HL-60 (cell line): ENCODE measurements at regions not wholly inside any gene's neighbourhood (a gene's known extent, or its start where the extent isn't known, plus 50 kb on each side); places are given as distances from the start of the nearest gene placed in this dataset.

Experiments used
- DNase-seq, 2 experiments: peaks; one replicate each; pipeline ENCODE4 v3.0.0-alpha.2; 2010 to 2020; ENCODE audit warnings: low read depth in 1 of 2, low spot score in 1 of 2
- H3K27ac ChIP-seq: fragments of 250-450 bp; sonication (Bioruptor Pico); replicated peaks from 2 replicates; pipeline ENCODE4 v1.5.1; 2020; ENCODE audit warnings: mild to moderate bottlenecking, moderate library complexity
- H3K27me3 ChIP-seq: fragments of 250-450 bp; sonication (Bioruptor Pico); 2 replicates; pipeline ENCODE4 v1.5.1; 2021; ENCODE audit warnings: mild to moderate bottlenecking, moderate library complexity; ENCODE audit not compliant: insufficient read depth, poor library complexity, severe bottlenecking
- H3K4me3 ChIP-seq: replicated peaks from 2 replicates; pipeline ENCODE4 v1.5.1; 2011; ENCODE audit warnings: mild to moderate bottlenecking, control low read depth, low read length; ENCODE audit not compliant: insufficient read depth
- GABPA ChIP-seq: IDR thresholded peaks from 2 replicates; pipeline ENCODE4 v1.6.1; 2012; ENCODE audit warnings: low read depth
- POLR2AphosphoS5 ChIP-seq: IDR thresholded peaks from 2 replicates; pipeline ENCODE4 v1.6.1; 2012; ENCODE audit warnings: low read depth
- SPI1 ChIP-seq: IDR thresholded peaks from 2 replicates; pipeline ENCODE4 v1.6.1; 2012; ENCODE audit warnings: low read depth, mild to moderate bottlenecking, borderline replicate concordance
- TF ChIP-seq, protein P1 (sequence below): IDR thresholded peaks from 2 replicates; pipeline ENCODE4 v1.6.1; 2012; ENCODE audit warnings: low read depth; ENCODE audit not compliant: insufficient replicate concordance
- TF ChIP-seq, protein P2 (sequence below): IDR thresholded peaks from one replicate; pipeline ENCODE4 v1.5.1; 2011; ENCODE audit warnings: low read length, control low read depth, inconsistent platforms; ENCODE audit not compliant: insufficient read depth

DNA sequence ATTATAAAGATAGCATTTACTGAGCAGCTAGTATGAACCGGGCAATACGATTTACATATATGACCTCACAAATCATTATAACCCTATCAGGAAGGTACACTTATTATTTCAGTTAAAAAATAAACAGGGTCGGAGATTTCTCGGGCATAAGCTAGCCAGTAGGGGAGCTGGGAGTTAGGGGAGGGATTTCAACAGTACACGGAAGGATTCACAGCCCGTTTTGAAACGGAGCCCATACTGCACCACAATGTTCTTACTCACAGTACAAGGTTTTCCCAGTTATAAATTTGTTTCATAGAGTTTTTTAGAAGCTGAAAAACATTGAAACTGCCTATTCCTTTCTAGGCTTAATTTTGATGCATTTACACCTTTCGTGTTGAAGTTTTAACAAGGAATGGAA, 607.1 kb downstream of the HDGFL1 start:
- no peaks in the 10 kb centered on the region for H3K27me3 ChIP-seq
- H3K27ac ChIP-seq, result no peak overlapping the region
- no peak for DNase-seq
- no peak overlapping the region for H3K4me3 ChIP-seq
- TF ChIP-seq, protein P1, sequence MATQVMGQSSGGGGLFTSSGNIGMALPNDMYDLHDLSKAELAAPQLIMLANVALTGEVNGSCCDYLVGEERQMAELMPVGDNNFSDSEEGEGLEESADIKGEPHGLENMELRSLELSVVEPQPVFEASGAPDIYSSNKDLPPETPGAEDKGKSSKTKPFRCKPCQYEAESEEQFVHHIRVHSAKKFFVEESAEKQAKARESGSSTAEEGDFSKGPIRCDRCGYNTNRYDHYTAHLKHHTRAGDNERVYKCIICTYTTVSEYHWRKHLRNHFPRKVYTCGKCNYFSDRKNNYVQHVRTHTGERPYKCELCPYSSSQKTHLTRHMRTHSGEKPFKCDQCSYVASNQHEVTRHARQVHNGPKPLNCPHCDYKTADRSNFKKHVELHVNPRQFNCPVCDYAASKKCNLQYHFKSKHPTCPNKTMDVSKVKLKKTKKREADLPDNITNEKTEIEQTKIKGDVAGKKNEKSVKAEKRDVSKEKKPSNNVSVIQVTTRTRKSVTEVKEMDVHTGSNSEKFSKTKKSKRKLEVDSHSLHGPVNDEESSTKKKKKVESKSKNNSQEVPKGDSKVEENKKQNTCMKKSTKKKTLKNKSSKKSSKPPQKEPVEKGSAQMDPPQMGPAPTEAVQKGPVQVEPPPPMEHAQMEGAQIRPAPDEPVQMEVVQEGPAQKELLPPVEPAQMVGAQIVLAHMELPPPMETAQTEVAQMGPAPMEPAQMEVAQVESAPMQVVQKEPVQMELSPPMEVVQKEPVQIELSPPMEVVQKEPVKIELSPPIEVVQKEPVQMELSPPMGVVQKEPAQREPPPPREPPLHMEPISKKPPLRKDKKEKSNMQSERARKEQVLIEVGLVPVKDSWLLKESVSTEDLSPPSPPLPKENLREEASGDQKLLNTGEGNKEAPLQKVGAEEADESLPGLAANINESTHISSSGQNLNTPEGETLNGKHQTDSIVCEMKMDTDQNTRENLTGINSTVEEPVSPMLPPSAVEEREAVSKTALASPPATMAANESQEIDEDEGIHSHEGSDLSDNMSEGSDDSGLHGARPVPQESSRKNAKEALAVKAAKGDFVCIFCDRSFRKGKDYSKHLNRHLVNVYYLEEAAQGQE, result no peak
- no peak for TF ChIP-seq GABPA
- TF ChIP-seq POLR2AphosphoS5, result no peak
- TF ChIP-seq, protein P2, sequence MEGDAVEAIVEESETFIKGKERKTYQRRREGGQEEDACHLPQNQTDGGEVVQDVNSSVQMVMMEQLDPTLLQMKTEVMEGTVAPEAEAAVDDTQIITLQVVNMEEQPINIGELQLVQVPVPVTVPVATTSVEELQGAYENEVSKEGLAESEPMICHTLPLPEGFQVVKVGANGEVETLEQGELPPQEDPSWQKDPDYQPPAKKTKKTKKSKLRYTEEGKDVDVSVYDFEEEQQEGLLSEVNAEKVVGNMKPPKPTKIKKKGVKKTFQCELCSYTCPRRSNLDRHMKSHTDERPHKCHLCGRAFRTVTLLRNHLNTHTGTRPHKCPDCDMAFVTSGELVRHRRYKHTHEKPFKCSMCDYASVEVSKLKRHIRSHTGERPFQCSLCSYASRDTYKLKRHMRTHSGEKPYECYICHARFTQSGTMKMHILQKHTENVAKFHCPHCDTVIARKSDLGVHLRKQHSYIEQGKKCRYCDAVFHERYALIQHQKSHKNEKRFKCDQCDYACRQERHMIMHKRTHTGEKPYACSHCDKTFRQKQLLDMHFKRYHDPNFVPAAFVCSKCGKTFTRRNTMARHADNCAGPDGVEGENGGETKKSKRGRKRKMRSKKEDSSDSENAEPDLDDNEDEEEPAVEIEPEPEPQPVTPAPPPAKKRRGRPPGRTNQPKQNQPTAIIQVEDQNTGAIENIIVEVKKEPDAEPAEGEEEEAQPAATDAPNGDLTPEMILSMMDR, result no peak
- no peak for TF ChIP-seq SPI1

DNA sequence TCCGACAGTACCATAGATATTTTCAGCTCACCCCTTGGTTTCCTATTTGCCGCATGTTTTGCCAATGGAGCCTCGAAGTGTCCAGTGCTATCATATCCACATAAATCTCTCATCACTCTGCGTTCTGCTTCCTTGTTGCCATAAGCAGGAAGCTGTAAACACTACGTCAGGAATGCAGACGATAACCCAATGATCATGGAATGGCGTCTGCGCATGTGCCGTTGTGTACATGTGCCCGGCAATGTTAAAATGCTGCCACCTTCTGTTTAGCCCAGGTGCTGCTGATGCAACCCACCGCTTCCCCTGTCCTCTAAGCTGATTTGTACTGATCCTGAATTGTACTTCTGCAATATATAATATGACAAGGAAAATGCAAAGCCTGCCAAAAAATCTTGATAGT, 607.5 kb downstream of the HDGFL1 start:
- Histone ChIP-seq H3K4me3 (no peak overlapping the region), H3K27ac (no peak overlapping the region), H3K27me3 (no peaks in the 10 kb centered on the region)
- TF ChIP-seq, protein P1, result no peak
- TF ChIP-seq, protein P2, result no peak
- TF ChIP-seq POLR2AphosphoS5 (no peak), SPI1 (no peak), GABPA (no peak)
- no peak for DNase-seq

DNA sequence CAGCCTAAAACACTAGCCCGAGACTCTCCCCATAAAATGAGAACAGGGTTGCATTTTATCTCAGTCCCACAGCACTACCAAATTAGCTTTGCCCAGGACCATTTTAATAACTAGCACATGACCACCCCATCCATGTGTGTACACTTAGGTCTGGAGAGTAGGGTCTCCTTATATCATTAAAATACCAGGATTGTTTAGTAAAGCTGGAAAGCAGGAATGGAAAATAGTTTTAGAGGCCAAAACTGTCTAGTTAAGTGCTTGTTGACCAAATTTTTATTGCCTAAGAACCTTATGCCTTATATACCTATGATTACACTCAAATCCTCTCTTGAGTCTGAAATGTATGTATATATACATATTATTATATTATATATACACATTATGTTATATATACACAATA, 608.4 kb downstream of the HDGFL1 start:
- no peak for DNase-seq
- TF ChIP-seq POLR2AphosphoS5 (no peak), GABPA (no peak), SPI1 (no peak)
- TF ChIP-seq, protein P2, result no peak
- TF ChIP-seq, protein P1, result no peak
- no peaks in the 10 kb centered on the region for H3K27me3 ChIP-seq
- no peak overlapping the region for H3K4me3 ChIP-seq
- no peak overlapping the region for H3K27ac ChIP-seq
